Brain microvascular endothelial cell (primary cell): ENCODE measurements at regions not wholly inside any gene's neighbourhood (a gene's known extent, or its start where the extent isn't known, plus 50 kb on each side); places are given as distances from the start of the nearest gene placed in this dataset.

ENCODE experiments used
- DNase-seq: peaks from one replicate; pipeline ENCODE4 v3.0.0-alpha.2; 2020
- H3K27ac ChIP-seq: fragments of 250-450 bp; sonication (Bioruptor Pico); 2 replicates; pipeline ENCODE4 v1.5.1; 2020; ENCODE audit warnings: mild to moderate bottlenecking, moderate library complexity
- H3K27me3 ChIP-seq: fragments of 250-450 bp; sonication (Bioruptor Pico); replicated peaks from 2 replicates; pipeline ENCODE4 v1.5.1; 2020; ENCODE audit warnings: mild to moderate bottlenecking
- H3K36me3 ChIP-seq: fragments of 250-450 bp; sonication (Bioruptor Pico); replicated peaks from 2 replicates; pipeline ENCODE4 v1.5.1; 2020; ENCODE audit warnings: mild to moderate bottlenecking
- H3K4me3 ChIP-seq: 2 replicates; pipeline ENCODE4 v1.5.1; 2011; ENCODE audit warnings: low read depth, mild to moderate bottlenecking, control low read depth, low read length, moderate library complexity
- CTCF ChIP-seq: IDR thresholded peaks from 2 replicates; pipeline ENCODE4 v1.5.1; 2011; ENCODE audit warnings: low read depth, mild to moderate bottlenecking, moderate library complexity, low read length, control low read depth, inconsistent platforms; ENCODE audit errors: missing control alignments
- in situ Hi-C: cut with HindIII; loops from 2 replicates; pipeline ENCODE4 v1.10.0; 2017; ENCODE audit warnings: low sequenced_read_pairs, low pct_ligation_motif_present

GRCh38 chr12:39074063-39074462 lies 168.7 kb upstream of the CPNE8 start:
- Histone ChIP-seq H3K4me3 (no peak overlapping the region), H3K27me3 (no peaks in the 10 kb centered on the region), H3K36me3 (no peaks in the 10 kb centered on the region), H3K27ac (no peak overlapping the region)
- in situ Hi-C loops = no loop called here
- TF ChIP-seq CTCF = no peak
- no peak for DNase-seq

- TF ChIP-seq CTCF = no peak
Measured at GRCh38 chr12:39072658-39073057, 167.3 kb upstream of the CPNE8 start.

GRCh38 chr12:39071611-39072010 lies 166.2 kb upstream of the CPNE8 start:
- no peak overlapping the region for H3K27ac ChIP-seq
- no peaks in the 10 kb centered on the region for H3K36me3 ChIP-seq
- H3K4me3 ChIP-seq = no peak overlapping the region
- in situ Hi-C loops = no loop called here
- no peaks in the 10 kb centered on the region for H3K27me3 ChIP-seq
- DNase-seq = no peak
- TF ChIP-seq CTCF = no peak

More at GRCh38 chr12:39072658-39073057, 167.3 kb upstream of the CPNE8 start:
- in situ Hi-C loops = no loop called here
- DNase-seq = no peak
- Histone ChIP-seq H3K27me3 (no peaks in the 10 kb centered on the region), H3K27ac (no peak overlapping the region), H3K36me3 (no peaks in the 10 kb centered on the region), H3K4me3 (no peak overlapping the region)

- no peak for TF ChIP-seq CTCF
- no peak for DNase-seq
- in situ Hi-C loops = no loop called here
- no peak overlapping the region for H3K27ac ChIP-seq
- no peak overlapping the region for H3K4me3 ChIP-seq
- no peaks in the 10 kb centered on the region for H3K36me3 ChIP-seq
- no peaks in the 10 kb centered on the region for H3K27me3 ChIP-seq
Measured at GRCh38 chr12:39070775-39071174, 165.4 kb upstream of the CPNE8 start.

GRCh38 chr12:39065455-39065854 lies 160.1 kb upstream of the CPNE8 start:
- in situ Hi-C loops = no loop called here

More at GRCh38 chr12:39065455-39065854, 160.1 kb upstream of the CPNE8 start:
- no peak for DNase-seq
- no peak for TF ChIP-seq CTCF
- Histone ChIP-seq H3K27me3 (no peaks in the 10 kb centered on the region), H3K36me3 (no peaks in the 10 kb centered on the region), H3K4me3 (no peak overlapping the region), H3K27ac (no peak overlapping the region)
